ENCODE measurements at regions not wholly inside any gene's neighbourhood (a gene's known extent, or its start where the extent isn't known, plus 50 kb on each side); places are given as distances from the start of the nearest gene placed in this dataset.

- DNase-seq = no peak
- Mint-ChIP-seq H3K4me3 (no peak overlapping the region), H3K9me3 (peaks cover 14% of the 10 kb centered on the region), H3K27me3 (ENCODE audit: low read depth, poor library complexity) (no peaks in the 10 kb centered on the region), H3K36me3 (ENCODE audit: low read depth) (no peaks in the 10 kb centered on the region), H3K27ac (no peak overlapping the region), H3K4me1 (no peaks in the 10 kb centered on the region)
- TF ChIP-seq, protein P1, sequence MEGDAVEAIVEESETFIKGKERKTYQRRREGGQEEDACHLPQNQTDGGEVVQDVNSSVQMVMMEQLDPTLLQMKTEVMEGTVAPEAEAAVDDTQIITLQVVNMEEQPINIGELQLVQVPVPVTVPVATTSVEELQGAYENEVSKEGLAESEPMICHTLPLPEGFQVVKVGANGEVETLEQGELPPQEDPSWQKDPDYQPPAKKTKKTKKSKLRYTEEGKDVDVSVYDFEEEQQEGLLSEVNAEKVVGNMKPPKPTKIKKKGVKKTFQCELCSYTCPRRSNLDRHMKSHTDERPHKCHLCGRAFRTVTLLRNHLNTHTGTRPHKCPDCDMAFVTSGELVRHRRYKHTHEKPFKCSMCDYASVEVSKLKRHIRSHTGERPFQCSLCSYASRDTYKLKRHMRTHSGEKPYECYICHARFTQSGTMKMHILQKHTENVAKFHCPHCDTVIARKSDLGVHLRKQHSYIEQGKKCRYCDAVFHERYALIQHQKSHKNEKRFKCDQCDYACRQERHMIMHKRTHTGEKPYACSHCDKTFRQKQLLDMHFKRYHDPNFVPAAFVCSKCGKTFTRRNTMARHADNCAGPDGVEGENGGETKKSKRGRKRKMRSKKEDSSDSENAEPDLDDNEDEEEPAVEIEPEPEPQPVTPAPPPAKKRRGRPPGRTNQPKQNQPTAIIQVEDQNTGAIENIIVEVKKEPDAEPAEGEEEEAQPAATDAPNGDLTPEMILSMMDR (IDR thresholded peaks at IDR 0.05) = no peak
These were observed 305.2 kb upstream of the FOXG1 start for GRCh38 chr14:28461389-28461788.

- TF ChIP-seq, protein P1 (IDR thresholded peaks at IDR 0.05) = no peak
- H3K27me3 Mint-ChIP-seq (ENCODE audit: low read depth, poor library complexity) = peaks cover 3% of the 10 kb centered on the region
- H3K36me3 Mint-ChIP-seq (ENCODE audit: low read depth) = no peaks in the 10 kb centered on the region
- H3K4me3 Mint-ChIP-seq = no peak overlapping the region
- DNase-seq = no peak
- H3K27ac Mint-ChIP-seq = no peak overlapping the region
- H3K4me1 Mint-ChIP-seq = no peaks in the 10 kb centered on the region
- peaks cover 34% of the 10 kb centered on the region for H3K9me3 Mint-ChIP-seq
These were observed 299.0 kb upstream of the FOXG1 start for GRCh38 chr14:28467611-28468010.

DNA sequence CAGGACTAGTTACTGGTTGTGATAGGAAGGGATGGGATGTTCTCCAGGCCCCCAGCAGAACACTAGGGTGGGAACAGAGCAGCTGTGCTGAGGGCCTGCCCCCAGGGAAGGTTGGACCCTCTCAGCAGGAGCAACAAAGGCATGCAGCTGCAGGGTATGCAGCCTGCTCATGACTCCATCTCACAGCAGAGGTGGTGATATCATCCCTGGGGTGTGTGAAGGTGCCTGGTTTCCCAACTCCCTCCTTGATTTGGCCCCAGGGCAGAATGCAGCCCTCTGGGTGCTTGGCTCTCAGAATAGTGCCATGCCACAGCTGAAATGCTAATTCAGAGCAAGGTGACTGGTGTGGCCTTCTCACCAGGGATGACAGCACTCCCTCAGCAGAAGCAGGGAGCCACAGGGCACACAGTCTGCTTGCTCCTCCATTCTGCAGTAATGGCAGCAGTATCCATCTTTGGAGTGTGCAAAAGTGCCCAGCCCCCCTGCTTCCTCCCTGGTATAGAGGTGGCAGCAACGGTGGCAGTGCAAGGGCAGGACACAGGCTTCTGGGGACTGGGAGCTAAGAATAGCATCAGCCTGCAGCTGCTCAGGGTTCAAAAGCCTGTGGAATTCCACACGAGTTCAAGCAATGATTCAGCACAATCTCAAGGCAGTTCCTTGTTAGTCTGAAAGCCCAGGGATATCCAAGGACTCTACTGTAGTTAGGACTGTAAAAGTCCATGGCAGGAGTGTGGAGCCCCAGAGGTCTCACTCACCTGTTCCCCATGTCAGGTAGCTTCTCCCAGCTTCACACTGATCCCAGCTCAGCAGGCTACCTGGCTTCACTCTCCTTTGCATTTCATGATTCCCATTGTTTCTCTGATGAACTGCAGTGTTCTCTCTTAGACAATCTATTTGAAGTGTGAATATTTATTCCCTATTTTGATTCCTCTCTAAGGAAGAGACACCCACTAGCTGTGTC lies 298.1 kb upstream of the FOXG1 start:
- Mint-ChIP-seq H3K4me3 (no peak overlapping the region), H3K27ac (no peak overlapping the region), H3K27me3 (ENCODE audit: low read depth, poor library complexity) (peaks cover 3% of the 10 kb centered on the region), H3K36me3 (ENCODE audit: low read depth) (no peaks in the 10 kb centered on the region), H3K4me1 (no peaks in the 10 kb centered on the region), H3K9me3 (peaks cover 34% of the 10 kb centered on the region)
- TF ChIP-seq, protein P1 (IDR thresholded peaks at IDR 0.05) = no peak
- DNase-seq = no peak

DNA sequence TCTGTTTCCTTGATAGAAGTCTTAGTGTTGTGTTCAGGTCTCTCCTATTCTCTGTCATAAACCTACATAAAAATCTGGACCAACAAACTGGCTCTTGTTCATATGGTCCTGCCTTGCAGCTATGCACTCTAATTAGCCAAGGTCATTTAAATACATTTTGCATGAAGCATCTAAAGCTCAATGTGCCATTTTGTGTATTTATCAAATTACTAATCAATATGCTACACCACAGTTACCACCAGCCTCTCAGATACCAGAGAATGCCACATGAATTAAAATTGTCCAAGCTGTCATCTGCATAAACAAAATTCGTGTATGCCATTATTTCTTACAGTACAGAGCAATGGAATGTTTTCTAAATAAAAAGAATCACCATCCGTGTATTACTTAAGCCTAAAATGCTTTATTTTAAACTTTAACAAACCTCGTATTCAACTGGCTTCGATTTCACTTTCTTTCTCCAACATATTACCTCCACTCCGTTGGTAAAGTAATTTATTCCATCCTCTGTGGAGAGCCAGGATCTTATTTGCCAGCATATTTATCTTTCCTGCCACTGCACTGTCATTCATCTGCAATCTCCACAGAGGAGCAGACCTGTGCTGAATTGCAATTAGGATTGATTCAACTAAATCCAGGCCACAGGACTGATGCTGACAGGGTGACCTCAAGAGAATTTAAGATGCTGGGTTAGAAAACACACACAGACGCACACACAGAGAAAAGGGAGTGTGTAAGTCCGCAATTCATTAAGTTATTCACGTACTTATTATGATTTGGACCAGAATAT lies 284.1 kb upstream of the FOXG1 start:
- H3K4me1 Mint-ChIP-seq = no peaks in the 10 kb centered on the region
- no peak overlapping the region for H3K27ac Mint-ChIP-seq
- TF ChIP-seq, protein P1 (IDR thresholded peaks at IDR 0.05) = no peak
- no peaks in the 10 kb centered on the region for H3K36me3 Mint-ChIP-seq (ENCODE audit: low read depth)
- no peaks in the 10 kb centered on the region for H3K27me3 Mint-ChIP-seq (ENCODE audit: low read depth, poor library complexity)
- no peaks in the 10 kb centered on the region for H3K9me3 Mint-ChIP-seq
- no peak for DNase-seq
- no peak overlapping the region for H3K4me3 Mint-ChIP-seq

DNA sequence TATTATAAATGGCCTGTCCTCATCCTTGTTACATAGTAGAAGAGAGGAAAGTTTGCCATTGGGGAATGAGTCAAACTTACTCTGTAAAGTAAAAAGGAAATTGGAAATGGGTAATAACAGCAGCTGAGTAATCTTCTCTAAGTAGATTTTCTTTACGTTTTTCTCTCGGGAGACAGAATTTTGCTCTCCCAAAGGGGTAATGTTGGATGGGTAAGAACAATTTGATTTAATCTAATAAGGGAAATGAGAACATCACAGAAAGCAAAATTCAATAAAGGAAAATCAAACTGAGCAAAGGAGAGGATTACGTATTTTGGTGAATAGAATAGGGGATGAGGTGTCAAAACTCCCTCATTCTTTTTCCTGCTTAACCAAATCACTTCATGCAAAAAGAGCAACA lies 283.1 kb upstream of the FOXG1 start:
- no peak for DNase-seq
- H3K4me1 Mint-ChIP-seq = no peaks in the 10 kb centered on the region
- TF ChIP-seq, protein P1 (IDR thresholded peaks at IDR 0.05) = no peak
- H3K9me3 Mint-ChIP-seq = no peaks in the 10 kb centered on the region
- no peaks in the 10 kb centered on the region for H3K36me3 Mint-ChIP-seq (ENCODE audit: low read depth)
- no peaks in the 10 kb centered on the region for H3K27me3 Mint-ChIP-seq (ENCODE audit: low read depth, poor library complexity)
- no peak overlapping the region for H3K27ac Mint-ChIP-seq
- H3K4me3 Mint-ChIP-seq = no peak overlapping the region

Measured in nephron progenitor cell (in vitro differentiated cells).